A549 (cell line): ENCODE measurements at regions not wholly inside any gene's neighbourhood (a gene's known extent, or its start where the extent isn't known, plus 50 kb on each side); places are given as distances from the start of the nearest gene placed in this dataset.

ENCODE experiments used
- ATAC-seq, 2 experiments: fragments of 200-7000 bp in 1 of 2; fragments of >200 bp in 1 of 2; cut with Nextera tagmentation in 1 of 2; cut with Tn5 transposase in 1 of 2; 3 replicates each; pipeline versions ENCODE4 v1.8.0 to v1.9.1; 2018 to 2020; ENCODE audit warnings: mild to moderate bottlenecking in 1 of 2, moderate library complexity in 1 of 2
- CTCF ChIA-PET: fragments of 300-600 bp; sonication (Branson Sonifier 250); formaldehyde crosslinking; extraction: SDS; loops from one replicate; lab custom pipeline; 2021; ENCODE audit warnings: antibody characterized with exemption, inconsistent platforms; lab: Yijun Ruan, JAX
- POLR2A ChIA-PET: fragments of 350-600 bp; formaldehyde crosslinking; extraction: SDS; loops from one replicate; lab custom pipeline; 2021; ENCODE audit warnings: antibody characterized with exemption, inconsistent platforms; lab: Yijun Ruan, JAX
- DNase-seq, 2 experiments: peaks; one replicate each; pipeline versions ENCODE4 v3.0.0 to v3.0.0-alpha.2; 2011 to 2016; ENCODE audit warnings: low read depth in 1 of 2, low spot score in 1 of 2
- FAIRE-seq: peaks from 2 replicates; lab custom pipeline; 2011; peaks lifted over from hg19 to GRCh38; lab: Jason Lieb, UNC
- H3K27ac ChIP-seq, 2 experiments: fragments of >200 bp; sonication (Bioruptor Twin); formaldehyde crosslinking; 3 replicates each; pipeline ENCODE4 v1.5.1; 2016 to 2017
- H3K4me1 ChIP-seq: fragments of >200 bp; sonication (Bioruptor Twin); formaldehyde crosslinking; 3 replicates; pipeline ENCODE4 v1.6.1; 2016
- H3K4me2 ChIP-seq: fragments of >200 bp; sonication (Bioruptor Twin); formaldehyde crosslinking; 3 replicates; pipeline ENCODE4 v1.6.1; 2016
- H3K4me3 ChIP-seq: fragments of >200 bp; sonication (Bioruptor Twin); formaldehyde crosslinking; 3 replicates; pipeline ENCODE4 v1.5.1; 2016
- H3K9me3 ChIP-seq: fragments of >200 bp; sonication (Bioruptor Twin); formaldehyde crosslinking; 3 replicates; pipeline ENCODE4 v1.6.1; 2016
- BHLHE40 ChIP-seq: IDR thresholded peaks from 2 replicates; pipeline ENCODE4 v1.6.1; 2012; ENCODE audit warnings: low read depth, low read length, inconsistent platforms
- CBX2 ChIP-seq: fragments of 200-600 bp; sonication (generic); IDR thresholded peaks from 2 replicates; pipeline ENCODE4 v1.6.1; 2016; ENCODE audit warnings: low read depth, mild to moderate bottlenecking, borderline replicate concordance
- CBX8 ChIP-seq: fragments of 200-600 bp; sonication (generic); IDR thresholded peaks from 2 replicates; pipeline ENCODE4 v1.6.1; 2016
- CHD2 ChIP-seq: fragments of 150-350 bp; IDR thresholded peaks from 2 replicates; pipeline ENCODE4 v1.6.1; 2014; ENCODE audit warnings: low read length; ENCODE audit not compliant: partially characterized antibody
- GATA3 ChIP-seq: IDR thresholded peaks from 2 replicates; pipeline ENCODE4 v1.6.1; 2012; ENCODE audit warnings: borderline replicate concordance
- HEYL ChIP-seq: fragments of 250-450 bp; sonication (Bioruptor Pico); IDR thresholded peaks from 2 replicates; pipeline ENCODE4 v1.8.0; 2021; ENCODE audit warnings: mild to moderate bottlenecking, moderate library complexity
- HOXA7 ChIP-seq: fragments of 250-450 bp; sonication (Bioruptor Pico); IDR thresholded peaks from 2 replicates; pipeline ENCODE4 v1.5.0; 2020; ENCODE audit warnings: mild to moderate bottlenecking, moderate library complexity
- HOXB13 ChIP-seq: fragments of 250-450 bp; sonication (Bioruptor Pico); IDR thresholded peaks from 2 replicates; pipeline ENCODE4 v1.5.0; 2020; ENCODE audit warnings: low read depth, mild to moderate bottlenecking, moderate library complexity
- MAFK ChIP-seq: fragments of 450-650 bp; IDR thresholded peaks from 2 replicates; pipeline ENCODE4 v1.6.1; 2014; ENCODE audit not compliant: partially characterized antibody
- MYC ChIP-seq: IDR thresholded peaks from 2 replicates; pipeline ENCODE4 v1.6.1; 2012; ENCODE audit warnings: mild to moderate bottlenecking, inconsistent platforms, low read length, improper control_type of control experiment, borderline replicate concordance
- PBX3 ChIP-seq: IDR thresholded peaks from 2 replicates; pipeline ENCODE4 v1.6.1; 2012
- PHF8 ChIP-seq: fragments of 200-600 bp; sonication (generic); IDR thresholded peaks from 2 replicates; pipeline ENCODE4 v1.6.1; 2016; ENCODE audit warnings: low read depth, mild to moderate bottlenecking, antibody characterized with exemption, moderate library complexity, borderline replicate concordance
- POLR2AphosphoS2 ChIP-seq: conservative IDR thresholded peaks from 2 replicates; pipeline ENCODE4 v1.6.1; 2012; ENCODE audit warnings: low read length, improper control_type of control experiment, inconsistent platforms
- REST ChIP-seq: fragments of 200-600 bp; sonication (generic); IDR thresholded peaks from 2 replicates; pipeline ENCODE4 v1.6.1; 2016; ENCODE audit warnings: antibody characterized with exemption, mild to moderate bottlenecking, moderate library complexity
- SREBF2 ChIP-seq: fragments of 450-650 bp; IDR thresholded peaks from 2 replicates; pipeline ENCODE4 v1.6.1; 2014; ENCODE audit warnings: mild to moderate bottlenecking, moderate library complexity
- TFCP2L1 ChIP-seq: fragments of 250-450 bp; sonication (Bioruptor Pico); IDR thresholded peaks from 2 replicates; pipeline ENCODE4 v1.5.0; 2021; ENCODE audit warnings: mild to moderate bottlenecking
- USF2 ChIP-seq: fragments of 450-650 bp; IDR thresholded peaks from 2 replicates; pipeline ENCODE4 v1.6.1; 2014; ENCODE audit warnings: antibody characterized with exemption
- ZC3H11A ChIP-seq: fragments of 450-650 bp; IDR thresholded peaks from 2 replicates; pipeline ENCODE4 v1.6.1; 2014; ENCODE audit warnings: antibody characterized with exemption, mild to moderate bottlenecking
- ZFP36 ChIP-seq: fragments of 450-650 bp; IDR thresholded peaks from 2 replicates; pipeline ENCODE4 v1.6.1; 2014; ENCODE audit warnings: borderline replicate concordance; ENCODE audit not compliant: partially characterized antibody
- ZSCAN20 ChIP-seq: fragments of 250-450 bp; sonication (Bioruptor Pico); IDR thresholded peaks from 2 replicates; pipeline ENCODE4 v1.8.0; 2022; ENCODE audit warnings: mild to moderate bottlenecking, moderate library complexity
- WGBS: methylation state at CpG from one replicate; pipeline ENCODE4 v1.1.6; 2017; ENCODE audit errors: missing lambda C conversion rate; 5-methylcytosine and 5-hydroxymethylcytosine counted together

GRCh38 chr7:15049157-15049556, 146.6 kb upstream of the DGKB start:
- no peak overlapping the region for H3K4me3 ChIP-seq
- 9% methylated on average over 1 of the region's 1 CpG for WGBS
- no peaks in the 10 kb centered on the region for H3K4me1 ChIP-seq
- ChIA-PET CTCF (no interaction called here), POLR2A (no interaction called here)
- no peak for ATAC-seq
- no peaks in the 10 kb centered on the region for H3K9me3 ChIP-seq
- H3K4me2 ChIP-seq: no peak overlapping the region
- no peak overlapping the region for H3K27ac ChIP-seq
- TF ChIP-seq CBX8 (no peak), HOXA7 (CRISPR knock-in tag) (no peak), HEYL (no peak), CBX2 (no peak), MYC (no peak), HOXB13 (CRISPR knock-in tag) (no peak), MAFK (no peak), ZC3H11A (no peak), PBX3 (no peak), POLR2AphosphoS2 (no peak), ZFP36 (no peak), SREBF2 (no peak)
- TF ChIP-seq, all 56 proteins: peak for 0
- no peak for FAIRE-seq
- no peak for DNase-seq

- ATAC-seq: no peak
- TF ChIP-seq GATA3: no peak
- TF ChIP-seq CHD2: no peak
- no peak for TF ChIP-seq MAFK
- TF ChIP-seq POLR2AphosphoS2: no peak
- no peak for TF ChIP-seq ZSCAN20 (CRISPR knock-in tag)
These were observed 144.3 kb upstream of the DGKB start for GRCh38 chr7:15046861-15047260.

GRCh38 chr7:15043931-15044330, 141.4 kb upstream of the DGKB start:
- ATAC-seq (no peak), DNase-seq (no peak), FAIRE-seq (no peak)
- WGBS: 1% methylated on average over 6 of the region's 6 CpGs
- ChIA-PET POLR2A (no interaction called here), CTCF (no interaction called here)
- no peaks in the 10 kb centered on the region for H3K4me1 ChIP-seq
- H3K9me3 ChIP-seq: no peaks in the 10 kb centered on the region
- TF ChIP-seq MYC: no peak
- TF ChIP-seq USF2: no peak
- TF ChIP-seq PHF8: no peak
- no peak for TF ChIP-seq HOXB13 (CRISPR knock-in tag)
- TF ChIP-seq HOXA7 (CRISPR knock-in tag): no peak
- TF ChIP-seq ZFP36: no peak
- TF ChIP-seq TFCP2L1 (CRISPR knock-in tag): no peak
- TF ChIP-seq BHLHE40: no peak
- TF ChIP-seq REST: no peak
- H3K4me3 ChIP-seq: no peak overlapping the region
- H3K27ac ChIP-seq: no peak overlapping the region
- H3K4me2 ChIP-seq: no peak overlapping the region

More at GRCh38 chr7:15046861-15047260, 144.3 kb upstream of the DGKB start:
- DNase-seq: no peak
- Histone ChIP-seq H3K4me2 (no peak overlapping the region), H3K4me1 (no peaks in the 10 kb centered on the region), H3K27ac (no peak overlapping the region), H3K4me3 (no peak overlapping the region), H3K9me3 (no peaks in the 10 kb centered on the region)
- ChIA-PET POLR2A (no interaction called here), CTCF (no interaction called here)
- WGBS: 0% methylated on average over 2 of the region's 2 CpGs
- no peak for FAIRE-seq
